Neutrophil (primary cell): ENCODE measurements at regions not wholly inside any gene's neighbourhood (a gene's known extent, or its start where the extent isn't known, plus 50 kb on each side); places are given as distances from the start of the nearest gene placed in this dataset.

Experiments used
- H3K27ac ChIP-seq: fragments of 200-600 bp; sonication (generic); 2 replicates; pipeline ENCODE4 v1.5.1; 2016; ENCODE audit warnings: mild to moderate bottlenecking, moderate library complexity
- H3K27me3 ChIP-seq: fragments of 200-600 bp; sonication (generic); 2 replicates; pipeline ENCODE4 v1.6.0; 2016; ENCODE audit warnings: mild to moderate bottlenecking
- H3K36me3 ChIP-seq: fragments of 200-600 bp; sonication (generic); 2 replicates; pipeline ENCODE4 v1.5.1; 2017
- H3K4me1 ChIP-seq, 2 experiments: fragments of 200-600 bp in 1 of 2; sonication (generic) in 1 of 2; 1 replicate in 1 of 2; 2 replicates in 1 of 2; pipeline versions ENCODE4 v1.5.1 to v1.6.1; 2013 to 2016; ENCODE audit warnings: low read depth in 1 of 2, low read length in 1 of 2, mild to moderate bottlenecking in 1 of 2, moderate library complexity in 1 of 2; ENCODE audit not compliant: control insufficient read depth in 1 of 2, insufficient read depth in 1 of 2
- H3K4me3 ChIP-seq, 2 experiments: fragments of 200-600 bp in 1 of 2; sonication (generic) in 1 of 2; 1 replicate in 1 of 2; 2 replicates in 1 of 2; pipeline ENCODE4 v1.5.1; 2013 to 2016; ENCODE audit warnings: low read depth in 1 of 2, low read length in 1 of 2, mild to moderate bottlenecking in 1 of 2, moderate library complexity in 1 of 2
- H3K9me3 ChIP-seq: fragments of 200-600 bp; sonication (generic); 2 replicates; pipeline ENCODE4 v1.5.1; 2016
- CTCF ChIP-seq: fragments of 200-600 bp; sonication (generic); IDR thresholded peaks from 2 replicates; pipeline ENCODE4 v1.5.1; 2016; ENCODE audit warnings: antibody characterized with exemption

GRCh38 chr6:104324301-104324700 lies 535.4 kb downstream of the HACE1 start:
- Histone ChIP-seq H3K9me3 (no peaks in the 10 kb centered on the region), H3K4me1 (peaks cover 0 to 3% of the 10 kb centered on the region in 2 experiments), H3K4me3 (no peak overlapping the region), H3K27me3 (no peaks in the 10 kb centered on the region), H3K27ac (no peak overlapping the region), H3K36me3 (no peaks in the 10 kb centered on the region)
- no peak for TF ChIP-seq CTCF

GRCh38 chr6:104322841-104323240 lies 536.9 kb downstream of the HACE1 start:
- no peaks in the 10 kb centered on the region for H3K27me3 ChIP-seq

GRCh38 chr6:104321301-104321700 lies 538.4 kb downstream of the HACE1 start:
- Histone ChIP-seq H3K4me1 (peaks cover 0 to under 1% of the 10 kb centered on the region in 2 experiments), H3K27ac (no peak overlapping the region)
- no peak for TF ChIP-seq CTCF

More at GRCh38 chr6:104322841-104323240, 536.9 kb downstream of the HACE1 start:
- H3K4me1 ChIP-seq: peaks cover 0 to 3% of the 10 kb centered on the region in 2 experiments
- no peak overlapping the region for H3K4me3 ChIP-seq
- no peaks in the 10 kb centered on the region for H3K9me3 ChIP-seq
- no peaks in the 10 kb centered on the region for H3K36me3 ChIP-seq
- no peak for TF ChIP-seq CTCF
- H3K27ac ChIP-seq: no peak overlapping the region

GRCh38 chr6:104320896-104321295 lies 538.8 kb downstream of the HACE1 start:
- Histone ChIP-seq H3K4me1 (no peaks in the 10 kb centered on the region), H3K27ac (no peak overlapping the region), H3K36me3 (no peaks in the 10 kb centered on the region), H3K27me3 (no peaks in the 10 kb centered on the region), H3K4me3 (no peak overlapping the region), H3K9me3 (no peaks in the 10 kb centered on the region)
- no peak for TF ChIP-seq CTCF

More at GRCh38 chr6:104321301-104321700, 538.4 kb downstream of the HACE1 start:
- Histone ChIP-seq H3K9me3 (no peaks in the 10 kb centered on the region), H3K36me3 (no peaks in the 10 kb centered on the region), H3K27me3 (no peaks in the 10 kb centered on the region), H3K4me3 (no peak overlapping the region)

- Histone ChIP-seq H3K36me3 (no peaks in the 10 kb centered on the region), H3K4me3 (no peak overlapping the region), H3K4me1 (no peaks in the 10 kb centered on the region), H3K27me3 (no peaks in the 10 kb centered on the region), H3K9me3 (no peaks in the 10 kb centered on the region), H3K27ac (no peak overlapping the region)
- TF ChIP-seq CTCF: no peak
Observed at GRCh38 chr6:104312851-104313250, 546.9 kb downstream of the HACE1 start.

GRCh38 chr6:104306211-104306610 lies 553.5 kb downstream of the HACE1 start:
- H3K27me3 ChIP-seq: no peaks in the 10 kb centered on the region
- no peak overlapping the region for H3K27ac ChIP-seq
- H3K36me3 ChIP-seq: no peaks in the 10 kb centered on the region
- no peaks in the 10 kb centered on the region for H3K4me1 ChIP-seq
- no peak for TF ChIP-seq CTCF
- H3K9me3 ChIP-seq: no peaks in the 10 kb centered on the region
- H3K4me3 ChIP-seq: no peak overlapping the region
